Bronchial epithelial cell (primary cell): ENCODE measurements at regions not wholly inside any gene's neighbourhood (a gene's known extent, or its start where the extent isn't known, plus 50 kb on each side); places are given as distances from the start of the nearest gene placed in this dataset.

Experiments used
- DNase-seq: peaks from one replicate; pipeline ENCODE4 v3.0.0-alpha.2; 2010; ENCODE audit warnings: low read depth
- FAIRE-seq: peaks from 2 replicates; lab custom pipeline; 2011; peaks lifted over from hg19 to GRCh38; lab: Jason Lieb, UNC
- H3K27me3 ChIP-seq: 2 replicates; pipeline ENCODE4 v1.5.1; 2011; ENCODE audit warnings: low read length; ENCODE audit not compliant: control insufficient read depth, insufficient read depth
- H3K36me3 ChIP-seq: 2 replicates; pipeline ENCODE4 v1.5.1; 2011; ENCODE audit warnings: low read length; ENCODE audit not compliant: control insufficient read depth, insufficient read depth
- H3K4me3 ChIP-seq: 2 replicates; pipeline ENCODE4 v1.5.1; 2011; ENCODE audit warnings: mild to moderate bottlenecking, low read depth, low read length, control low read depth
- CTCF ChIP-seq: IDR thresholded peaks from 2 replicates; pipeline ENCODE4 v1.5.1; 2011; ENCODE audit warnings: mild to moderate bottlenecking, moderate library complexity, low read length, control low read depth, inconsistent platforms; ENCODE audit not compliant: insufficient read depth, severe bottlenecking

- Histone ChIP-seq H3K4me3 (no peak overlapping the region), H3K27me3 (no peaks in the 10 kb centered on the region), H3K36me3 (no peaks in the 10 kb centered on the region)
- no peak for DNase-seq
- TF ChIP-seq CTCF = no peak
- FAIRE-seq = no peak
Measured at GRCh38 chr4:24428850-24429249, 155.5 kb downstream of the DHX15 start.

- no peak for FAIRE-seq
- Histone ChIP-seq H3K36me3 (no peaks in the 10 kb centered on the region), H3K4me3 (no peak overlapping the region), H3K27me3 (no peaks in the 10 kb centered on the region)
- DNase-seq = no peak
- no peak for TF ChIP-seq CTCF
Measured at GRCh38 chr4:24426557-24426956, 157.8 kb downstream of the DHX15 start.

GRCh38 chr4:24425863-24426262, 158.5 kb downstream of the DHX15 start:
- DNase-seq (no peak), FAIRE-seq (no peak)
- Histone ChIP-seq H3K4me3 (no peak overlapping the region), H3K27me3 (no peaks in the 10 kb centered on the region), H3K36me3 (no peaks in the 10 kb centered on the region)
- no peak for TF ChIP-seq CTCF

GRCh38 chr4:24423670-24424069, 160.7 kb downstream of the DHX15 start:
- DNase-seq = no peak
- TF ChIP-seq CTCF = no peak
- FAIRE-seq = no peak
- no peaks in the 10 kb centered on the region for H3K36me3 ChIP-seq
- no peak overlapping the region for H3K4me3 ChIP-seq
- no peaks in the 10 kb centered on the region for H3K27me3 ChIP-seq

GRCh38 chr4:24422644-24423043, 161.7 kb downstream of the DHX15 start:
- Histone ChIP-seq H3K4me3 (no peak overlapping the region), H3K36me3 (no peaks in the 10 kb centered on the region), H3K27me3 (no peaks in the 10 kb centered on the region)
- no peak for FAIRE-seq
- no peak for TF ChIP-seq CTCF
- no peak for DNase-seq
